ENCODE measurements at regions not wholly inside any gene's neighbourhood (a gene's known extent, or its start where the extent isn't known, plus 50 kb on each side); places are given as distances from the start of the nearest gene placed in this dataset.
A peak's percentile ranks its signal among the peaks of the same experiment; 100 is the strongest.
"Not testable (repeated sequence)": the region's sequence is repeated elsewhere in the genome, so short reads cannot be mapped to it uniquely, and the experiment has no call there.

DNA sequence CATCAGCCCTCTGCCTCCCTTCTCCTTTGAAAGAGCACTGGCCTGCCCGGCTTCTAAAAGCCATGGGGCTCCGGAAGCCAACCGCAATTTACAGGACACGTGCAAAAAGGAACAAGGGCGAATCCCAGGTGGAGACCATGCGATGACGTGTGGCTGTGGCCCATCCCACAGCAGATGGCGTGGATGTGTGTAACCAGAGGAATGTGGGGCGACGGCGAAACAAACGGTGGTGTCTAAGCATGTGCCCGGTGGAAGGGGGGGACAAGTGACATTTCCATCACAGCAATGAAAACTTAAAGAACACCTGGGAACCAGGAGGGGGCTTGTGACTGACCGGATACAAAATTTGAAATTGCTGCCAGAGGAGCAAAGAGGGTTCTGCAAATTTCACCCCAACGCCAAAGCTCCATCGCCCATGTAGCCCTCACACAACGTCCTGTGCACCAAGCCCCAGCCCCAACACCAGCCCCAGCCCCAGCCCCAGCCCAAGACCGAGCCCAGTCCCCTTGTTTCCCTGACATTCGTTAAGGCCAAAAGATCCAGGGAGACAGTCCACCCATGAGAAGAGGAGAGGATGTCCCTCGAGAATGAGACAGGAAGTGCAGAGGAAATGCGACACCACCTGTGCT is 159.7 kb upstream of the ZNF337 start:
- Mint-ChIP-seq H3K36me3 (ENCODE audit: low read depth, unreplicated experiment) (peaks cover 6% of the 10 kb centered on the region), H3K27ac (ENCODE audit: unreplicated experiment) (no peak overlapping the region), H3K4me1 (ENCODE audit: low read depth, unreplicated experiment) (no peaks in the 10 kb centered on the region), H3K4me3 (ENCODE audit: unreplicated experiment) (no peak overlapping the region), H3K9me3 (ENCODE audit: unreplicated experiment) (peaks cover 4% of the 10 kb centered on the region), H3K27me3 (ENCODE audit: low read depth, unreplicated experiment) (peaks cover 47% of the 10 kb centered on the region)
- no peak overlapping the region for H3K9ac ChIP-seq (ENCODE audit: low read length)
- no peaks in the 10 kb centered on the region for H3K79me2 ChIP-seq (ENCODE audit: insufficient read depth, low read length)
- H3K4me2 ChIP-seq (ENCODE audit: low read length): no peak overlapping the region
- TF ChIP-seq EZH2 (IDR thresholded peaks at IDR 0.05; ENCODE audit: insufficient read depth, low read length) (no peak), CTCF (IDR thresholded peaks at IDR 0.05; ENCODE audit: insufficient read depth, low read depth, low read length) (no peak)
- DNase-seq (ENCODE audit: low read depth) (no peak), FAIRE-seq (no peak)
- no peak overlapping the region for H3K4me3 ChIP-seq (ENCODE audit: insufficient read depth, low read depth, low read length)
- H4K20me1 ChIP-seq (ENCODE audit: insufficient read depth, low read length): peaks cover 5% of the 10 kb centered on the region
- peaks cover 11% of the 10 kb centered on the region for H3K4me1 ChIP-seq (ENCODE audit: insufficient read depth, low read length)
- peaks cover 39% of the 10 kb centered on the region for H3K27me3 ChIP-seq (ENCODE audit: insufficient read depth, low read length)
- peaks cover 3% of the 10 kb centered on the region for H3K9me3 ChIP-seq (ENCODE audit: insufficient read depth, low read depth, low read length)
- no peaks in the 10 kb centered on the region for H3K36me3 ChIP-seq (ENCODE audit: insufficient read depth, low read length)
- no peak overlapping the region for H2AFZ ChIP-seq (ENCODE audit: low read depth, low read length)
- no peak overlapping the region for H3K27ac ChIP-seq (ENCODE audit: low read depth, low read length)

DNA sequence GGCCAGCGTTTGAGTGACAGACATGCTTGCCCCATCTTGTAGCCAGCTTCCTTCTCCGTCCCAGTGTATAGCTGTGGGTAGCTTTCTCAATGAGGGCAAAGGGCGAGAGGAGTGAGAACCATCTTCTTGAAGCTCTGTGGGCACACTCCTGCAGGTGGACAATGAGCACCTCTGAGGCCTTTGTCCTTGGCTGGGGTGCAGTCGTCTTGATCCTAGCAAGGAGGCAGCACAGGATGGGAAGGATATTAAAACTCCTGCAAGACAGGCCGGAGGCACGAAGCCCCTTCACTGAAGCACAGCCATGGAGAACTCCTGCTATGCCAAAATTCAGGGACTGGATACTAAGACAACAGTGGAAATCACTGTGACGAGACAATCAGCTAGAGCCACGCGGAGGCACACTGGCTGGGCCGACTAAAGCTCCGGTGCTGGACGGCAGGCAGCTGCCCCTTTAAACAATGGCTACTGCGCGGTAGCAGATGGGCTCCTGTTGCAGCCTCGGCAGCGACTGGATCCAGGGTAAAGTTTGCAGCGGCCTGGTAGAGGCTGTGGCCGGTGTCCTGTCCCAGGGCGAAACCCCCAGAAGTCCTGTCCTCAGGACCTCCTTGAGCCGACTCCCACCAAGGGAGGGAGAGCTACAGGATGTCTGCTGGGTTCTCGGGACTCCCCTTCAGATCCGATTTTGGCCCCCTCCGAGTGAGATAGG is 159.0 kb upstream of the ZNF337 start:
- H2AFZ ChIP-seq (ENCODE audit: low read depth, low read length); H3K4me2 ChIP-seq (ENCODE audit: low read length); H4K20me1 ChIP-seq (ENCODE audit: insufficient read depth, low read length); DNase-seq (ENCODE audit: low read depth); H3K4me1 Mint-ChIP-seq (ENCODE audit: low read depth, unreplicated experiment); H3K9me3 ChIP-seq (ENCODE audit: insufficient read depth, low read depth, low read length); H3K9me3 Mint-ChIP-seq (ENCODE audit: unreplicated experiment); H3K36me3 ChIP-seq (ENCODE audit: insufficient read depth, low read length); H3K27ac ChIP-seq (ENCODE audit: low read depth, low read length); H3K4me3 Mint-ChIP-seq (ENCODE audit: unreplicated experiment); H3K27ac Mint-ChIP-seq (ENCODE audit: unreplicated experiment); FAIRE-seq; H3K79me2 ChIP-seq (ENCODE audit: insufficient read depth, low read length); H3K4me3 ChIP-seq (ENCODE audit: insufficient read depth, low read depth, low read length); H3K9ac ChIP-seq (ENCODE audit: low read length); H3K36me3 Mint-ChIP-seq (ENCODE audit: low read depth, unreplicated experiment): not testable (repeated sequence)
- peaks cover 47% of the 10 kb centered on the region for H3K27me3 Mint-ChIP-seq (ENCODE audit: low read depth, unreplicated experiment)
- Histone ChIP-seq H3K27me3 (ENCODE audit: insufficient read depth, low read length) (peaks cover 33% of the 10 kb centered on the region), H3K4me1 (ENCODE audit: insufficient read depth, low read length) (peaks cover 11% of the 10 kb centered on the region)

- H3K9me3 ChIP-seq (ENCODE audit: insufficient read depth, low read depth, low read length); H3K27ac ChIP-seq (ENCODE audit: low read depth, low read length); H3K4me1 ChIP-seq (ENCODE audit: insufficient read depth, low read length); H3K36me3 Mint-ChIP-seq (ENCODE audit: low read depth, unreplicated experiment); H3K4me3 Mint-ChIP-seq (ENCODE audit: unreplicated experiment); H4K20me1 ChIP-seq (ENCODE audit: insufficient read depth, low read length); H3K9me3 Mint-ChIP-seq (ENCODE audit: unreplicated experiment); H3K4me1 Mint-ChIP-seq (ENCODE audit: low read depth, unreplicated experiment); H3K9ac ChIP-seq (ENCODE audit: low read length); H3K4me3 ChIP-seq (ENCODE audit: insufficient read depth, low read depth, low read length); H2AFZ ChIP-seq (ENCODE audit: low read depth, low read length); FAIRE-seq; DNase-seq (ENCODE audit: low read depth); H3K36me3 ChIP-seq (ENCODE audit: insufficient read depth, low read length); H3K79me2 ChIP-seq (ENCODE audit: insufficient read depth, low read length); H3K27ac Mint-ChIP-seq (ENCODE audit: unreplicated experiment): not testable (repeated sequence)
- Histone ChIP-seq H3K4me2 (ENCODE audit: low read length) (peak overlapping the region; percentile 92), H3K27me3 (ENCODE audit: insufficient read depth, low read length) (peaks cover 25% of the 10 kb centered on the region)
- H3K27me3 Mint-ChIP-seq (ENCODE audit: low read depth, unreplicated experiment): peaks cover 46% of the 10 kb centered on the region
These were observed 158.0 kb upstream of the ZNF337 start for GRCh38 chr20:25854666-25855065.

DNA sequence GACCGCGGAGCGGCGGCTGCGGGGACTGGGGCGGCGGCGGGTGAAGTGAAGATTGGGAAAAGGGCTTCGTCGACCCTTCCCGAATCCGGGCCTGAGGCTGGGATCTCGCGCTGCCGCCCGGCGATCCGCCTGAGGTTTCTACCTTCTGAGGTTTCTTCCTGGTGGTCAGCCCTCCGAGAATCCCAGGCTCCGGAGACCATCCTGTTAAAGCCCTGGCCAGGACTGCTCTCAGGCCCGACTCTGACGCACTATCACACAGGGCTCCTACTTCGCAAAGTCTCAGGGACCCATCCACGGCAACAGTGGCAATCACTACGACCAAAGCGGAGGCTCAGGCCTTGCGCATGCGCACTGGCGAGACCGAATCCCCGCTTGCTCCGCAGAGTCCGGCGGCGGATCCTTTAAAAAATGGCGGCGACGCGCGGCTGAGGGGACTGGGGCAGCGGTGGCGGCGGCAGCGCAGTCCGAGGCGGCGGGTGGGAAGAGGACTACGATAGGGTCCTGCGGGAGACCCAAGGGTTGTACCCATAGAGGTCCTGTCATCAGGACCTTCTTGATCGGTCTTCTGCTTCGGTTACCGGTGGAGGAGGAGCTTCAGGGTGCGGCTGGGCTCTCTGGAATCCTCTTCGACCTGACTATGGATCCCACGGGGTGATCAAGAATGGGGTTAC is 157.2 kb upstream of the ZNF337 start:
- not testable (repeated sequence) for H4K20me1 ChIP-seq (ENCODE audit: insufficient read depth, low read length); FAIRE-seq; H3K36me3 Mint-ChIP-seq (ENCODE audit: low read depth, unreplicated experiment); H3K79me2 ChIP-seq (ENCODE audit: insufficient read depth, low read length); H3K27ac Mint-ChIP-seq (ENCODE audit: unreplicated experiment); H3K9me3 Mint-ChIP-seq (ENCODE audit: unreplicated experiment); H3K9me3 ChIP-seq (ENCODE audit: insufficient read depth, low read depth, low read length); H3K4me3 Mint-ChIP-seq (ENCODE audit: unreplicated experiment); H3K36me3 ChIP-seq (ENCODE audit: insufficient read depth, low read length); H3K27ac ChIP-seq (ENCODE audit: low read depth, low read length); H3K4me1 ChIP-seq (ENCODE audit: insufficient read depth, low read length); H3K4me1 Mint-ChIP-seq (ENCODE audit: low read depth, unreplicated experiment)
- H3K4me2 ChIP-seq (ENCODE audit: low read length): peak overlapping the region; percentile 92
- peaks cover 16% of the 10 kb centered on the region for H3K27me3 ChIP-seq (ENCODE audit: insufficient read depth, low read length)
- peak; percentile 57 for DNase-seq (ENCODE audit: low read depth)
- H3K9ac ChIP-seq (ENCODE audit: low read length): peak overlapping the region; percentile 67
- H3K27me3 Mint-ChIP-seq (ENCODE audit: low read depth, unreplicated experiment): peaks cover 41% of the 10 kb centered on the region
- H3K4me3 ChIP-seq (ENCODE audit: insufficient read depth, low read depth, low read length): peak overlapping the region; percentile 57
- H2AFZ ChIP-seq (ENCODE audit: low read depth, low read length): peak overlapping the region; percentile 95

DNA sequence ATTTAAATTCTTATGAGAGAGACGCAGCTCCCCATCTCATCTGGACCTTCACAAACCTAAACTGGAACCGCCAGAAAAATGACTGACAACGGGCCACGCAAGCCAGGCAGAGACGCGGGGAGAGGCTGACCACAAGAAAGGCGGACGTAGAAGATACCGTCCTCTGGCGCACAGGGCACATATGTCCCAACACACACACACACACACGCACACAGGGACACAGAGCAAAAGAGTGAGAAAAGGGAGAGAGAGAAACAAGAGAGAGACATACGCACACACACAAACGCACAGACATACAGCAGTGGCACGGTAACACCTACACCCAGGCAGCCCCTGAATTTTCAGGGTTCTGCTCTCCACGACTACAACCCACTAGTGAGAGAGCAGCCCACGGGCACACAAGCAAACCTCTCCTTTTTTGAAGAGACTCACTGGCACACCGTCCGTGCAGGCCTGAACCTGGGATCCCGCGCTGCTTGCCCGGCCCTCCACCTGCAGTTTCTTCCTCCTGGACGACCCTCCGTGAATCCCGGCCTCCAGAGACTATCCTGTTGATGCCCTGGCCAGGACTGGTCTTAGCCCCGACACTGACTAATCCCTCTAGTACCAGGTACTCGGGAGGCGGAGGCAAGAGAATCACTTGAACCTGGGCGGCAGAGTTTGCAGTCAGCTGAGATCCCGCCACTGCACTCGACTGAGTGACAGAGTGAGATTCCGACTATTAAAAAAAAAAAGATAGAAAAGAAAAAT is 156.5 kb upstream of the ZNF337 start:
- peak overlapping the region; percentile 67 for H3K9ac ChIP-seq (ENCODE audit: low read length)
- DNase-seq (ENCODE audit: low read depth); H3K4me1 Mint-ChIP-seq (ENCODE audit: low read depth, unreplicated experiment); H4K20me1 ChIP-seq (ENCODE audit: insufficient read depth, low read length); H3K27ac ChIP-seq (ENCODE audit: low read depth, low read length); H3K79me2 ChIP-seq (ENCODE audit: insufficient read depth, low read length); H3K9me3 ChIP-seq (ENCODE audit: insufficient read depth, low read depth, low read length); H3K27ac Mint-ChIP-seq (ENCODE audit: unreplicated experiment); H3K36me3 Mint-ChIP-seq (ENCODE audit: low read depth, unreplicated experiment); H3K4me3 Mint-ChIP-seq (ENCODE audit: unreplicated experiment); H3K4me1 ChIP-seq (ENCODE audit: insufficient read depth, low read length); FAIRE-seq; H3K36me3 ChIP-seq (ENCODE audit: insufficient read depth, low read length); H3K9me3 Mint-ChIP-seq (ENCODE audit: unreplicated experiment): not testable (repeated sequence)
- peaks cover 37% of the 10 kb centered on the region for H3K27me3 Mint-ChIP-seq (ENCODE audit: low read depth, unreplicated experiment)
- peaks cover 11% of the 10 kb centered on the region for H3K27me3 ChIP-seq (ENCODE audit: insufficient read depth, low read length)
- peak overlapping the region; percentile 92 for H3K4me2 ChIP-seq (ENCODE audit: low read length)
- peak overlapping the region; percentile 57 for H3K4me3 ChIP-seq (ENCODE audit: insufficient read depth, low read depth, low read length)
- peak overlapping the region; percentile 95 for H2AFZ ChIP-seq (ENCODE audit: low read depth, low read length)
